GM10266 (cell line): ENCODE measurements at regions not wholly inside any gene's neighbourhood (a gene's known extent, or its start where the extent isn't known, plus 50 kb on each side); places are given as distances from the start of the nearest gene placed in this dataset.

ENCODE experiments used
- DNase-seq: peaks from one replicate; pipeline ENCODE4 v3.0.0; 2012; ENCODE audit errors: extremely low spot score
- CTCF ChIP-seq: IDR thresholded peaks from 2 replicates; pipeline ENCODE4 v1.5.1; 2012; ENCODE audit warnings: mild to moderate bottlenecking, low read depth; ENCODE audit not compliant: control insufficient read depth, insufficient read depth; ENCODE audit errors: missing control alignments

- no peak for TF ChIP-seq CTCF
- DNase-seq = no peak
Measured at GRCh38 chr15:38153781-38154180, 98.9 kb upstream of the SPRED1 start.

GRCh38 chr15:38154255-38154654 lies 98.4 kb upstream of the SPRED1 start:
- no peak for TF ChIP-seq CTCF
- DNase-seq = no peak

- no peak for TF ChIP-seq CTCF
- no peak for DNase-seq
Measured at GRCh38 chr15:38154837-38155236, 97.8 kb upstream of the SPRED1 start.

GRCh38 chr15:38163658-38164057 lies 89.0 kb upstream of the SPRED1 start:
- no peak for TF ChIP-seq CTCF
- DNase-seq = no peak

GRCh38 chr15:38164061-38164460 lies 88.6 kb upstream of the SPRED1 start:
- no peak for TF ChIP-seq CTCF

GRCh38 chr15:38164507-38164906 lies 88.1 kb upstream of the SPRED1 start:
- no peak for DNase-seq
- no peak for TF ChIP-seq CTCF

More at GRCh38 chr15:38164061-38164460, 88.6 kb upstream of the SPRED1 start:
- no peak for DNase-seq

- DNase-seq = no peak
- TF ChIP-seq CTCF = no peak
Measured at GRCh38 chr15:38168467-38169070, 84.1 kb upstream of the SPRED1 start.
